GM18519 (cell line): ENCODE measurements at regions not wholly inside any gene's neighbourhood (a gene's known extent, or its start where the extent isn't known, plus 50 kb on each side); places are given as distances from the start of the nearest gene placed in this dataset.
"Not testable (repeated sequence)": the region's sequence is repeated elsewhere in the genome, so short reads cannot be mapped to it uniquely, and the experiment has no call there.

ENCODE experiments used
- ATAC-seq: cut with Tn5 transposase; IDR thresholded peaks from one replicate; pipeline ENCODE4 v1.9.1; 2021; ENCODE audit warnings: mild to moderate bottlenecking, moderate library complexity; ENCODE audit not compliant: unreplicated experiment, low FRiP score

- no peak for ATAC-seq
Measured at GRCh38 chr3:101995371-101996046, 146.2 kb downstream of the NFKBIZ start.

DNA sequence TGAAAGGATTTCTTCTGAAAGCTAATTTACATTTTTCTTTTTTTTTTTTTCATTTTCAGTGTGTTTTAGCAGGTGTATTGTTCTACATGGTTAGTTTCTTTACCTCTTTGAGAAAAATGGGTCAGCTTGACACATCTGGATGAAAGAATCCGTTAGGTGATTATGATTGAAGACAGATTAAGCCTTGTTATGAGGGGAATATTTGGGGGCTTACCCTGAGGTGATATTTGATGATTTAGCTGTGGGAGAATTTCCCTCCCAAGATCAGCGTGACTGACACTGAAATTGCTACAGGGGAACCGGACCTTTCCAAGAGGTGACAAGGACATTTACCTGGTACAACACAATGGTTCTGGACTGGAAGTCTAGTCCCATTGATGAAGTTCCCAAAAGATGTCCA is 147.5 kb downstream of the NFKBIZ start:
- ATAC-seq, result no peak

- no peak for ATAC-seq
Measured at GRCh38 chr3:101998256-101998926, 149.1 kb downstream of the NFKBIZ start.

DNA sequence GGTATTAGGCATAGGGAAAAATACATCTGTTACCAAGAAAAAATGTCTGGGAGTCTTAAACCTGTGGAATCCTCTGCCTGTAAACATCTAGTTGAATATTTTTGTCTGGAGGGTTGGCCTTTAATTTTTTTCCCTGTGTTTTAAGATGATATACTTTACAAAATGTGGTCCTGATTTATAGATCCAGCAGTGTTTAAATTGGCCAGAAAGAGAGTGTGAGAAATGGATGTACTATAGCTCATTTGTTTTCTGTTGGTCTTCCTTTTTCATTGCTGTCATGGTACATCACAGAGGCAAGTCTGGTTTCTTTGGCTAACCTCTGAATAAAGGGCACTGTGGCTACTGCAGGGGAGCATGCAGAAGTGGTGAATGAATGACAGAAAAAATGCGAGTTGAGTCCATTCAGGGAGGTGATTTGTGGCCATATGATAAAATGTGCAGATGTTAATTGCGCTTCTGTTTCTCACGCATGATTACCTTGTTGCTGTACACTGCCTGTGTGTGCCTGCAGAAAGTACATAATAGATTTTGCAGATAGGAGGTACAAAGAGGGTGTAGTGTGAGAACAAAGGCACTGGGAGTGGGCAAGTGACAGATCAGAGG is 150.0 kb downstream of the NFKBIZ start:
- no peak for ATAC-seq

DNA sequence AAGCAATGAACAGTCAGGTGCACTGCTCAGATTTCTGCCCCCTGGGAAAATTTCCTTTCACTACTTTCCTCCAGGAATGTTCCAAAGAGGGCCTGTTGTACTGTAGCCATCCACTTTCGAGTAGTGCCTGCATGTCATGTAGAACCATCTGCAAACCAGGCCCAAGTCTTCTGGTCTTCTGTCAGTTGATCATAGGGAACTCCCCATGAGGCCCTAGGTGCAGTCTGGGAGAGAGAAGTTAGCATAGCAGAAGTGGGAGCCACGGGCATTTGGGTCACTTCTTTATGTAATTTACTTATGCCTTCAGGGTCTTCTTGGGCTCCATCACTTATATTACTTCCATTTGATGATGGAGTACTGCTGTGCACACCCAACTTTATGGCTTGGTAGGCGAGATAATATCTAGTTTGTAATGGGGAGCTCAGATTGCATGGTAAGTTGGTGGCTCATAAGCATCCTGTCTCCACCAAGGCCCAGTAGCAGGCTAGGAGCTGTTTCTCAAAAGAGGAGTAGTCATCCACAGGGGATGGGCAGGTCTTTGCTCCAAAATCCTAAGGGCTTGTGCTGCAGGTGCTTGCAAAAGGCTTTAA is 151.4 kb downstream of the NFKBIZ start:
- ATAC-seq, result no peak

- no peak for ATAC-seq
Measured at GRCh38 chr3:102002056-102002455, 152.7 kb downstream of the NFKBIZ start.

- no peak for ATAC-seq
Measured at GRCh38 chr3:102004561-102004960, 155.2 kb downstream of the NFKBIZ start.

- ATAC-seq, result no peak
Measured at GRCh38 chr3:102005551-102005950, 156.2 kb downstream of the NFKBIZ start.

DNA sequence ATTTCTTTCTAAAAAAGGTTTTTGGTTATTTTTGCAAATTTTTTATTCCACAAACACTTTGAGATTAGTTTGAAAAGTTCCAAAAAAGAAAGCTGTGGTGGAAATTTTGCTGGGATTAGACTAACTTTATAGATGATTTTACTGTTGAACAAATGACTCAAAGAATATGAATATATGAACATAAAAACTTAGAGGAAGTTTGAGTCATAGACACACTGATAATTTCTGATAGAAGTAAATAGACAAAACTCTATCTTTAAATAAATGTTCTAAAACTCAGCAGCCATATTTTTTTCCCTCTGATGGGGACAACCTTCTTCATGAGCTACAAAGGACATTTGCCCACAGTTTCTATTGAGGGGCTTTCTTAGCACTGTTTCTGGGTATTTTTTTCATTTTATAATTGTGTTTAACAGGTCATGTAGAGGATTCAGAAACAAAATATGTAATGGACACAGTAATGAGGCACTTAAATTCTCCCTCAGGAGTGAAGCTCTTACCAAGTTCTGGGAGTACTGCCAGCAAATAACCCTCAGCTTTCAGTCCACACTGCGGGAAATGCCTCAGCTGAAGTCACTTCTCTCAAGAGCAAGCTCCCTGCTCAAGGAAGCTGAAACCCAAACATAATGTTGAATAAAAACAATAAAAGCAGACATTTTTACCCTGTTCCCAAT is 157.6 kb downstream of the NFKBIZ start:
- no peak for ATAC-seq

DNA sequence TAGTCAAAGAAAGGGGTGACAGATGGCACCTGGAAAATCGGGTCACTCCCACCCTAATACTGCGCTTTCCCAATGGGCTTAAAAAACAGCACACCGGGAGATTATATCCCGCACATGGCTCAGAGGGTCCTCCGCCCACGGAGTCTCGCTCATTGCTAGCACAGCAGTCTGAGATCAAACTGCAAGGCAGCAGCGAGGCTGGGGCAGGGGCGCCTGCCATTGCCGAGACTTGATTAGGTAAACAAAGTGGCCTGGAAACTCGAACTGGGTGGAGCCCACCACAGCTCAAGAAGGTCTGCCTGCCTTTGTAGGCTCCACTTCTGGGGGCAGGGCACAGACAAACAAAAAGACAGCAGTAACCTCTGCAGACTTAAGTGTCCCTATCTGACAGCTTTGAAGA is 159.1 kb downstream of the NFKBIZ start:
- not testable (repeated sequence) for ATAC-seq

DNA sequence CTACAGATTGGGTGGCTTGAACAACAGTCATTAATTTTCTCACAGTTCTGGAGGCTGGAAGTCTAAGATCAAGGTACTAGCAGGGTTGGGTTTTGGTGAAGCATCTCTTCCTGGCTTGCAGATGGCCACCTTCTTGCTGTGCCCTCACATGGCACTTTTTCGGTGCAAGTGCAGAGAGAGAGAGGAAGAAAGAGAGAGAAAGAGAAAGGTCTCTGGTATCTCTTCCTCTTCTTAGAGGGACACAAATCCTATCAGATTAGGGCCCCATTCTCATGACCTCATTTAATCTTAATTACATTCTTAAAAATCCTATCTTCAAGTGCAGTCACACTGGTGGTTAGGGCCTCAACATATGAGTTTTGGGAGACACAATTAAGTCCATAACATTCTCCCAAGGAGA is 167.1 kb downstream of the NFKBIZ start:
- no peak for ATAC-seq

GRCh38 chr3:102017784-102018183 is 168.5 kb downstream of the NFKBIZ start:
- peak; percentile 50 for ATAC-seq

DNA sequence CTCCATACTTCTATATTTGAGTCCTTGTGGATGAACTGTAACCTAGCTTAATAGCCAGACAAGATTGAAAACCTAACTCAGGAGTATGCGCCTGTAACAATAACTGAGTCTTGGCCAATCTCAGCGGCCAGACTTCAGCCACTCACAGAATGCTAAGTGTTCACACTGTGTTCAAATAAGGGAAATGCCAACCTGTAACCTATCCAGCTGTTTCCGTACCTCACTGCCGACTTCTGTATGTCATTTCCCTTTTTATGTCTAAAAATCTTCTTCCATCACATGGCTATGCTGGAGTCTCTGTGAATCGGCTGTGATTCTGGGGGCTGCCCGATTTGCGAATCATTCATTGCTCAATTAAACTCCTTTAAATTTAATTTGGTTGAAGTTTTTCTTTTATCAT is 169.2 kb downstream of the NFKBIZ start:
- ATAC-seq, result no peak

- no peak for ATAC-seq
Measured at GRCh38 chr3:102020735-102021134, 171.4 kb downstream of the NFKBIZ start.

DNA sequence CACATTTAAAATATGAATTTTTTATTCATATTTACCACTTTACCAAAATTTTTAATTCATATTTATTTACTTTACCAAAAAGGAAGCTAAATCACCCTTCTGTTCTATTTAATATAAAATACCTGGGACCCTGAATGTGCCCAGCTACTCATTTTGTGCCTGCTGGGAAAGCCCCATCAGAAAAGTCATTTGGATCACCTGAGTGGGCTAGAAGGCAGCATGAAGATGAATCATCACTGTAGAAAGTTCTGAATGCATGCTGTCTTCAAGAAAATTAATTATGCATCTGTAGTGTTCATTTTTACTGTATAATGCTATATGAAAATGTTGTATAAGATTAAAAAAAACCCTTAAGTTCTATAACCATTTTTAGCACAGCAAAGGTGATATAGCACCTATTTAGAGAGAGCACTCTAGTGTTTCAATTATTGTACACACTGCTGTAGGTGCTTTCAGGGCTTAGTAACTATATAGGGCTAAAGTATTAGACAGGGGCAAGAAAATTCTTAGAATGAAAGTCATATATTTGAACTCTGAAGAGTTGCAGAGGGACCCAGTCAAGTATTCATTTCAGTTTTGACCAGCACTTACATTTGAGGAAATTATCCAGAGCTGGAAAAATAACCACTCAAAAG is 175.1 kb downstream of the NFKBIZ start:
- peak; percentile 46 for ATAC-seq

DNA sequence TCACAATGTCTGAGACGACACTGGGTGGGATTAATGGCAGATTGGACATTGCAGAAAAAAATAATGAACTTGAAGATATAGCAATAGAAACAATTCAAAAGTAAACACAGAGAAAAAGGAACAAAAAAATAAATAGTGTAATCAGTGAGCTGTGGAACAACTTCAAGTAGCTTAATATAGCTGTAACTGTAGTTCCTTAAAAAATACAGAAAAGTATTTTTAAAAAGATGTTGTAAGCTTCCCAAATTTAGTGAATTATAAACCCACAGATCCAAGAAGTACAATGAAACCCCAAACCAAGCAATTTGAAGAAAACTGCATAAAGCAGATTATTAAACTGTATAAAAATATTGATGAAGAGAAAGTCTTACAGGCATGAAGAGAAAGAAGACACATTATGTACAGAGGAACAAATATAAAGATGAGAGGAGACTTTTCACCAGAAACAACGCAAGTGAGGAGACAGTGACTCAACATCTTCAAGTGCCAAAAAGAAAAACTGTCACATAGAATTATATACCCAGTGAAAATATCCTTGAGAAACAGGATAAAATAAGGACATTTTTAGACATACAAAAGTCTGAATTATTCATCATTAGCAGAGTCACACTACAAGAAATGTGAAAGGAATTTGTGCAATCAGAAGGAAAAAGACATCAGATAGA is 176.4 kb downstream of the NFKBIZ start:
- ATAC-seq, result no peak

GRCh38 chr3:102026656-102027055 is 177.3 kb downstream of the NFKBIZ start:
- ATAC-seq, result no peak

DNA sequence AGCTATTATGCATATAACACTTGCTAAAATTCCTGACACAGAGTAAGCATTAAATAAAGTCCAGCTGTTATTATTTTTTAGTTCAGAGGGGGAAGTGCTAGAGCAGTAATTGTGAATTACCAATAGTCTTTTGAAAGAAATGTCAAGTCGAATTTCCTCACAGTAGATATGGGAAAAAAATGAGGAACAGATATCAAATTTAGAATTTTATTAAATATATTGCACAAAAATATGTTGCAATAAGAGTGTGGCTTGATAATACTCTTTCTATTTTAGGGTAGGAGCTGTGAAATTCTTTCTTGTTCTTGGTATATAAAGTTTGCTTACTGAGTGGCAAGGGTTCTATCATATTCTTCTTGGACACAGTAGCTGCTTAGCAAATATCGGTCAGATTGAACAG is 181.3 kb downstream of the NFKBIZ start:
- no peak for ATAC-seq

DNA sequence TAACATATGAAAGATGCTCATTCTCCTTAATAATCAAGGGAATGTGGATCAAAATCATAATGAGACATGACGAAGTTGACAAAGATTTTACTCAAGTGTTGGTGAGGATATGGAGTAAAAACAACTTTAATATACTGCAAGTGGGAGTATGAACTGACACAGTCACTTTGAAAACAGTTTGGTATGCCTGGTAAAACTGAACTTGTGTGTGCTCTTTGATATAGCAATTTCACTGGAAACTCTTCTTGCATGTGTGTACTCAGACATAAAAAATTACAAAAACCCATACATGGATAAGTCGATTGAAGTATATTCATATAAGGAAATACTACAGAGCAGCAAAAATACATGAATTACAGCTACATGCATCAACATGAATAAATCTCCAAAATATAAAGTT is 182.5 kb downstream of the NFKBIZ start:
- no peak for ATAC-seq
